NCI-H524 treated with DMSO at 0.1 percent for 48 hours (cell line): ENCODE measurements at regions not wholly inside any gene's neighbourhood (a gene's known extent, or its start where the extent isn't known, plus 50 kb on each side); places are given as distances from the start of the nearest gene placed in this dataset.
"Not testable (repeated sequence)": the region's sequence is repeated elsewhere in the genome, so short reads cannot be mapped to it uniquely, and the experiment has no call there.

ENCODE experiments used
- DNase-seq: peaks from one replicate; lab custom pipeline; 2025; lab: John Stamatoyannopoulos, UW

GRCh38 chr9:113705306-113705927 is 170.7 kb upstream of the ZNF618 start:
- DNase-seq: no peak

GRCh38 chr9:113705928-113706519 is 170.1 kb upstream of the ZNF618 start:
- no peak for DNase-seq

GRCh38 chr9:113707953-113708695 is 168.0 kb upstream of the ZNF618 start:
- no peak for DNase-seq

GRCh38 chr9:113708821-113709713 is 167.0 kb upstream of the ZNF618 start:
- DNase-seq: no peak

GRCh38 chr9:113709721-113710120 is 166.4 kb upstream of the ZNF618 start:
- no peak for DNase-seq

- no peak for DNase-seq
These were observed 164.9 kb upstream of the ZNF618 start for GRCh38 chr9:113711251-113711650.

- DNase-seq: no peak
These were observed 164.1 kb upstream of the ZNF618 start for GRCh38 chr9:113712053-113712452.

GRCh38 chr9:113715086-113715485 is 161.0 kb upstream of the ZNF618 start:
- no peak for DNase-seq

- DNase-seq: no peak
These were observed 156.2 kb upstream of the ZNF618 start for GRCh38 chr9:113719919-113720318.

GRCh38 chr9:113720495-113720894 is 155.6 kb upstream of the ZNF618 start:
- no peak for DNase-seq

GRCh38 chr9:113721856-113722255 is 154.3 kb upstream of the ZNF618 start:
- no peak for DNase-seq

GRCh38 chr9:113724202-113724601 is 151.9 kb upstream of the ZNF618 start:
- no peak for DNase-seq

GRCh38 chr9:113728989-113729388 is 147.1 kb upstream of the ZNF618 start:
- no peak for DNase-seq

- DNase-seq: no peak
These were observed 141.3 kb upstream of the ZNF618 start for GRCh38 chr9:113734826-113735225.

GRCh38 chr9:113737517-113738271 is 138.4 kb upstream of the ZNF618 start:
- DNase-seq: no peak

GRCh38 chr9:113738496-113738892 is 137.6 kb upstream of the ZNF618 start:
- no peak for DNase-seq

GRCh38 chr9:113738893-113739604 is 137.1 kb upstream of the ZNF618 start:
- DNase-seq: no peak

GRCh38 chr9:113739605-113740507 is 136.3 kb upstream of the ZNF618 start:
- not testable (repeated sequence) for DNase-seq
